GM12874 (cell line): ENCODE measurements at regions not wholly inside any gene's neighbourhood (a gene's known extent, or its start where the extent isn't known, plus 50 kb on each side); places are given as distances from the start of the nearest gene placed in this dataset.

Source experiments
- CTCF ChIP-seq: IDR thresholded peaks from 2 replicates; pipeline ENCODE4 v1.5.1; 2011; ENCODE audit warnings: low read depth, mild to moderate bottlenecking, control low read depth, low read length, moderate library complexity; ENCODE audit not compliant: insufficient read depth

GRCh38 chr16:58933186-58933585 lies 199.1 kb upstream of the GOT2 start:
- TF ChIP-seq CTCF: no peak

- no peak for TF ChIP-seq CTCF
Measured at GRCh38 chr16:58931436-58931835, 197.3 kb upstream of the GOT2 start.

- TF ChIP-seq CTCF: no peak
Measured at GRCh38 chr16:58923094-58923493, 189.0 kb upstream of the GOT2 start.

GRCh38 chr16:58913456-58913855 lies 179.3 kb upstream of the GOT2 start:
- no peak for TF ChIP-seq CTCF

GRCh38 chr16:58912571-58912970 lies 178.5 kb upstream of the GOT2 start:
- no peak for TF ChIP-seq CTCF

- TF ChIP-seq CTCF: no peak
Measured at GRCh38 chr16:58906981-58907715, 173.0 kb upstream of the GOT2 start.

GRCh38 chr16:58904291-58904690 lies 170.2 kb upstream of the GOT2 start:
- no peak for TF ChIP-seq CTCF
